ENCODE measurements at regions not wholly inside any gene's neighbourhood (a gene's known extent, or its start where the extent isn't known, plus 50 kb on each side); places are given as distances from the start of the nearest gene placed in this dataset.

DNA sequence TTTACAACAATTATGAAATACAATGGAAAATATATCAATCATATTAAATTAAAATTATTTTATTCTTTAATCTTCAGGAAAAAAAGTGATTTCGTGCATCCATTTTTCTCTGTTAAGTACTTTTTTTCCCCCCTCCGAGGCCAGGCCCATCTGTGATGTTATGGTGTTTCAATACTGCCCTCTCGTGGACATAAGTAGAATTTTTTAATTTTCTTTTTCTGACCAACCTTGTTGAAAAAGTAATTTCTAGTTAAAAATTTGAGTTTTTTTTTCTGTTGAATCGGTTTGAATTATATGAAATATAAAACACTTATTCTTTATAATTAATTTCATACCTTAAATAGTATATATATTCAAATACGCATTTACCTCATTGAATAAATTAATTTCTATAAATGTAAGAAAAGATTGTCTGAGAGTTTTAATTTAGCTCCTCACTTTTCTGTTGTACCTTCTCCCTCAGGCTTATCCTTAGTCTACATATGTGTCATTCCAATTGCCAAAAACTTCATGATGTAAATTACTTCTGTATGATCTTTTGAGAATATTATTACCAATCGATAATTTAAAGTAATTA lies 175.8 kb upstream of the TECRL start:
- peak; percentile 46 for DNase-seq (ENCODE audit: low read depth, low spot score)
- peak; percentile 44 for TF ChIP-seq CTCF (IDR thresholded peaks at IDR 0.05; ENCODE audit: low read depth, low read length)
- no peak overlapping the region for H3K4me3 ChIP-seq (ENCODE audit: low read depth, low read length)
- in situ Hi-C loops (cut with HindIII; ENCODE audit: low sequenced_read_pairs): no loop called here

GRCh38 chr4:64584125-64584524 lies 174.9 kb upstream of the TECRL start:
- H3K4me3 ChIP-seq (ENCODE audit: low read depth, low read length): no peak overlapping the region
- in situ Hi-C loops (cut with HindIII; ENCODE audit: low sequenced_read_pairs): no loop called here
- TF ChIP-seq CTCF (IDR thresholded peaks at IDR 0.05; ENCODE audit: low read depth, low read length): no peak
- no peak for DNase-seq (ENCODE audit: low read depth, low spot score)

DNA sequence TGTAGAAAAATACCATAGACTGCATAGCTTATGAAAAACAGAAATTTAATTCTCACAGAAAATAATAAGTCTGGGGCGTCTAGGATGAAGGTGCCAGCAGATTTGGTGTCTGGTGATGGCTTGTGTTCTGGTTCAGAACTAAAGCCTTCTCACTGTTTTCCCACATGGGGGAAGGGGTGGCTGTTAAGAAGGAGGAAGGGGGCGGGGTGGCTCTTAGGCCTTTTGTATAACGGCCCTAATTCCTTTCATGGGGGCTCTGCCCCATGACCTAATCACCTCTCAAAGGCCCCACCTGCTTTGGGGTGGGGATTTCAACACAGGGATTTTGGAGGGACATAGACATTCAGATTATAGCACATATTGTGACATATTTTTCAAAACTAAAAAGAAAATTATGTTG lies 173.2 kb upstream of the TECRL start:
- no peak for DNase-seq (ENCODE audit: low read depth, low spot score)
- no peak for TF ChIP-seq CTCF (IDR thresholded peaks at IDR 0.05; ENCODE audit: low read depth, low read length)
- H3K4me3 ChIP-seq (ENCODE audit: low read depth, low read length): no peak overlapping the region
- in situ Hi-C loops (cut with HindIII; ENCODE audit: low sequenced_read_pairs): no loop called here

DNA sequence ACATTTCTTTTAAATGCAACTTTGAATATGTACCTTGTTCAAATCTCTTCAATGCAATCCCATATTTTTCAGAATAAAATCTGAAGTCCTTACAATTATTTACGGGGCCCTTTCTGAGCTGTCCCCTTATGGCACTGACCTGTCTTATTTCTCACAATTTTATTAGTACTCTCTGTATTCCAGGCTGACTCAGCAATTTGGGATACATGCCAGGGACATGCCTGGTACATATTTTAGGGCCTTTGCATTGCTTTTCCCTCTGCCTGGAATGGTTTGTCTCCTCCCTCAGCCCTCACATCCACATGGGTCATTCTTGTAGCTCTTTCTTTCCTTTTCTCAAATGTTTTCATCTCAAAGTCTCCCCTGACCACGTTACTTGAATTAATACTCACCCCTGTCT lies 172.2 kb upstream of the TECRL start:
- H3K4me3 ChIP-seq (ENCODE audit: low read depth, low read length): no peak overlapping the region
- in situ Hi-C loops (cut with HindIII; ENCODE audit: low sequenced_read_pairs): no loop called here
- DNase-seq (ENCODE audit: low read depth, low spot score): peak; percentile 68
- no peak for TF ChIP-seq CTCF (IDR thresholded peaks at IDR 0.05; ENCODE audit: low read depth, low read length)

DNA sequence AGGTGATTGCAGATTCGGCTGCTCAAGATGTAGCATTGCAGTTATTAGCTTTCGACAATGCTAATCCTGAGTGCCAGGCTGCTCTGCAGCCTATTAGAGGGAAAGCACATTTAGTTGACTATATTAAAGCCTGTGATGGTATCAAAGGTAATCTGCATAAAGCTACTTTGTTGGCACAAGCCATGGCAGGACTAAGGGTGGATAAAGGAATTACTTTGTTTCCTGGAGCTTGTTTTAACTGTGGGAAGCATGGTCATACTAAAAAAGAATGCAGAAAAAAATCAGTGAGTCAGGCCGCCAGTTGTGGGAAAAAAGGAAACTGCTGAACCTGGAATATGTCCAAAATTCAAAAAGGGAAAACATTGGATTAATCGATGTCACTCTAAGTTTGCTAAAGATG lies 154.9 kb upstream of the TECRL start:
- DNase-seq (ENCODE audit: low read depth, low spot score): peak; percentile 61
- in situ Hi-C loops (cut with HindIII; ENCODE audit: low sequenced_read_pairs): no loop called here
- no peak overlapping the region for H3K4me3 ChIP-seq (ENCODE audit: low read depth, low read length)
- TF ChIP-seq CTCF (IDR thresholded peaks at IDR 0.05; ENCODE audit: low read depth, low read length): no peak

- no peak for TF ChIP-seq CTCF (IDR thresholded peaks at IDR 0.05; ENCODE audit: low read depth, low read length)
- in situ Hi-C loops (cut with HindIII; ENCODE audit: low sequenced_read_pairs): no loop called here
- H3K4me3 ChIP-seq (ENCODE audit: low read depth, low read length): no peak overlapping the region
- peak; percentile 25 for DNase-seq (ENCODE audit: low read depth, low spot score)
Measured at GRCh38 chr4:64559571-64559970, 150.3 kb upstream of the TECRL start.

DNA sequence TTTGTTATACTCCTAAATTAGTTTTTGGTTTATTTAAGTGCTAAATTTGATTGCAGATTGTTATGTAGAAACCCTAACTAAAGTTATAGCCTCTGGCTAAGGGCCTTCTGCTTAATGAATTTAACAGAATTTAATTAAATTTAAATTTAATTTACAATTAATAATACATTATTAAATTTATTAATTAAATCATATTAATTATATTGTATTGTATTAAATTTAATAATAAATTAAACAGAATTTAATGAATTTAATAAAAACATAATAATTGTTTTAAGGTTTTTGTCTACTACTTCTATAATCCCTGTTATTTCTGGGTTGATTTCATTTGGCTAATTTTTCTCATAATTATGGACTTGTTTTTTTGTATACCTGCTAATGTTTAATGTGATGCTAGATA lies 141.9 kb upstream of the TECRL start:
- H3K4me3 ChIP-seq (ENCODE audit: low read depth, low read length): no peak overlapping the region
- DNase-seq (ENCODE audit: low read depth, low spot score): no peak
- in situ Hi-C loops (cut with HindIII; ENCODE audit: low sequenced_read_pairs): no loop called here
- TF ChIP-seq CTCF (IDR thresholded peaks at IDR 0.05; ENCODE audit: low read depth, low read length): no peak
